Lower leg skin (tissue), 3 donors: ENCODE measurements at regions not wholly inside any gene's neighbourhood (a gene's known extent, or its start where the extent isn't known, plus 50 kb on each side); places are given as distances from the start of the nearest gene placed in this dataset.

ENCODE experiments used
- CTCF ChIP-seq, 3 donors: fragments of 450-650 bp; IDR thresholded peaks; one replicate each; pipeline ENCODE4 v1.5.1; 2016; ENCODE audit warnings: antibody characterized with exemption in 3 of 3, mild to moderate bottlenecking in 3 of 3, moderate library complexity in 2 of 3
- POLR2A ChIP-seq, 2 donors: fragments of 450-650 bp; IDR thresholded peaks; one replicate each; pipeline ENCODE4 v1.6.1; 2016 to 2017; ENCODE audit warnings: antibody characterized with exemption in 2 of 2, mild to moderate bottlenecking in 1 of 2, moderate library complexity in 1 of 2

- TF ChIP-seq POLR2A (IDR thresholded peaks at IDR 0.05) (no peak), CTCF (IDR thresholded peaks at IDR 0.05) (no peak)
Measured at GRCh38 chr16:52912565-52913173, 140.0 kb downstream of the CHD9NB start.
